ENCODE measurements at regions not wholly inside any gene's neighbourhood (a gene's known extent, or its start where the extent isn't known, plus 50 kb on each side); places are given as distances from the start of the nearest gene placed in this dataset.

DNA sequence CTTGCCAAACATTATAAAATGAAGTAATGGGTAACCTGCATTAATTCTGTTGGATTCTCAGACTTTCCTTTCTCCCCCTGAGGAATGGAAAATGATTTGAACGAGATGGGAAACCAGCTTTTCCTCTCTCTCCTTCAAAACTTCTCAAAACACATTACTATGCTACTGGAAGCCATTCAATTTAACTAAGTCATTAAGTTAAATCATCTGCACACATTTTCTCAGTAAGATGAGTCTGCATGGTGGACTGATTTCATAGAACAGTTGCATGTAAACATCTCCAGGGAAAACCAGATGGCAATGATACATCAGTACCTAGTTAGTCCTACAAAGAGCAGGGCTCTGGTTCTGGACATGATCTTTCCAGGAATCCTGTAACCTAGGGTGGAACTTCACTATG lies 59.9 kb downstream of the BMP4 start:
- DNase-seq = peak; percentile 62

DNA sequence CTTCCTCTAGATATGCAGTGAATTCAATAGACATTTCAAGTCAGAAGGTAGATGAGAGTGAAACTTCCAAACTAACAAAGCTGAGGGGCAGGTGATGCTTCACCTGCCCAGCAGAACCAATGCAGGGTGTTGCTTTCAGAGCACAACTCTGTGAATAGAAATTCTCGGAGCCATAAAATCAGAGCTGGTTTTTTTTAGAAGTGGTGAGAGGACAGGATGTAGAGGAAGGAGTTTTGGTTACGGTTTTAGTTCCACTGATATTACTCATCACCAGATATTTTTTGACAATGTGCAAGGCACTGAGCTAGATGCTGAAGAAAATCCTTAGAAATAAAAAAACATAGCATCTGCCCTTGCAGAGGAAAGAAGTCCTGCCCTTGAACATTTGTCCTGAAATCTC lies 62.2 kb downstream of the BMP4 start:
- DNase-seq = peak; percentile 84

DNA sequence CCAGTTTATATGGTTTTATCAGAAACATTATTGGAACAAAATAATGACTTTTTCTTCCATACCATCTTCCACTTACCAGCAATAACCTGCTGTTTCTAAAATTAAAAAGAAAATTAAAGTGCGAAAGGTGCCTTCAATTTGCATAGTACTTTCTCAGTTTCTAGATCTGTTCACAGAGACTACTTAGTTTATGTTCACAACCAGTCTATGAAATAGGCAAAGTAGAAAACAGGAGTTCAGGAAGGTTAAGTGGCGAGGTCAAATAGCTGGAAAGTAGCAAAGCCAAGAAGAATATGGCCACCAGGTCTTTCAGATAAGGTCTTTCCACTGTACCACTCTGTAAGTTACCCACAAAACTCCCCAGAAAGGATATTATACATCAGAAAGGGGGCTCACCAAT lies 63.3 kb downstream of the BMP4 start:
- no peak for DNase-seq

DNA sequence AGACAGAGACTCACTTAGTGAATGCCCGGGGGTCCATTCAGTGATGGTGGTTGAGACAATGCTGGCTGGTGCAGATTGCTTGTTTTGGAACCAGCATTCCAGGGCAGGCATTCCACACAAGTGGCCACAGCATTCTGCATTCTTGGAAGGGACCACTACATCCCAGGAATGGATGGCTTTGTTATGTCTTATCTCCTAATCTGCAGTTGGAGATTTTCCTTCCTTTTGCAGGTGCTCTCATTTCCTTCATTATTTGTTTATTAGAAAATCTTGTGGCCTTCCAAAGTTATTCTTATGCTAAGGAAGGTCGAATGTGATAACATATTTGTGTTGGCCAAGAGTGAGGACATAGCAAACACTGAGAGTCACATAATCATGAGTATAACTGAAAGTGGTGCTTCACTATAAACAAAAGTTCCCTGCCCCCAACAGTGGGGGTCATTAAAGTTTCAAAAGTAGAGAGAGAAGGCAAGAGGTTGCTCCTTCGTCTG lies 66.0 kb downstream of the BMP4 start:
- no peak for DNase-seq

DNA sequence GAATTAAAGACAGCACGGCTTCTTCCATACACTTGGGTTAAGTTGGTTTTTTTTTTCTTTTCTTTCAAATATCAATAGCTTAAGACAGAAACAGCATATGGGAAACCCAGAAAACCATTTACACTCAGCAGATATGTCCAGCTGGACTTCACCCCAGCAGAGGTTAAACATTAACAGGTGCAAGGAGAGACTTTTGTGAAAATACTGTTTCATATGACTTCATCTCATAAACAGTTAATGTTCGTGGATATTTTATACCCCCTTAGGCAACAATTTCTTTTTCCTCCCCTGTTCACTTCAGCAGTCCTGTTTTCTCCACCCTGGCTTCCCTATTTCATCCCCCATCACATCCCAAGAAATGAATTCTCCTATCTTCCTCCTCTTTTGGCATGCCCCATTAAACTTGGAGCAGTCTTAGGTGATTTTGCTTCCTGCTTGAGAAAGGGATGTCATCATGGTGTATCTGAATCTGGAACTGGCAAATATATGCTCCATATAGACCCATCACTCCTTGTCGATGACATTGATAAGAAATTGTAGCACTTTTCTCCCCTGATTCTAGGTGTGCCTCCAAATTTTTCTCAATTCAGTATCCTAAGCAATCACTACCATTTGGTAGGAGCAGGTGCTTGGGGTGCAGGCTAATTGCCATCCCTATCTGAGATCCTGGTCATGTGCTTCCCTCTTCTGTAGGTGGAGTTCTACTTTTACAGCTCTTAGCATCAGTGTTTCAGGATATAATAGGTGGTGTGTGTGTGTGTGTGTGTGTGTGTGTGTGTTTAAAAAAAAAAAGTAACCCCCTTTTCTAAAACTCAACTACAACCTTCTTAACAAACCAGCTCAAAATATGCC lies 67.9 kb downstream of the BMP4 start:
- DNase-seq = no peak

DNA sequence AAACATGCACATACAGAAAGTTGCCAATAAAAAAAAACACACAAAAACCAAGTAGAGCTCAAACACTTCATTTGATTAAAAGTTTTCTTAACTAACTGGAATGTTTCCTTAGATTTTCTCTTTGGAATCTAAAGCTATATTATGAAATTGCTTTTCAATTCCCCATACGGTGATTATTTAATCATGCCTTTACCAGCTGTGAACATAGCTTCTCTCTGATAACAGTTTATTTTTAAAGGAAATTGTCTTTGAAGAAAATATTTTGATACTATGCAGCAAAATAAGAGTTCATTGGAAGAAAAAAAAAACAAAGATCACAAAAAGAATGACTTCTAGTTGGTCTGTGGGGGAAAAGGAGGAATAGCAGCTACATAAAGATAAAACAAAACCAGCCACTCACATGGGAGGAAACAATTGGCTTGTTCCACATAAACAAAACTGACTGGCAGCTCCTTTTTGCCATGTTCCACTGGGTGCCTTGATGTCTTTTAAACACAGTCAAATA lies 71.4 kb downstream of the BMP4 start:
- DNase-seq = no peak

DNA sequence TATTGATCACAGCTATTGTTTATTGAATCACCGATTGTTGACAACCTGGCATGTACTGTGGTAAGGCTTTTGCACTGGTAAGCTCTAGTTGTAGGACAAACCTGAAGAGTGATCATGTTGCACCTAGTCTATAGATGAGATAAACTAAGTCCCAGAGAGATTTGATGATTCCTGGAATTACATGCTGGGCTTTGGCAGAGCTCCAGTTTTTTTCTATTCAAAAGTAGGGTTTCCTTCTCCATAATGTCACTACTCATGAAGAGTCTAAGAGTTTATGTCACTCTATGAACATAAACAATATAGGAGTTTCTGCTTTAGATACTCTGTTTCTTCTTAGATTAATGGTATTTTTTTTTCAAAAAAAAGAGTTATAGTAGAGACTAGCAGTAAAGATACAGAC lies 72.0 kb downstream of the BMP4 start:
- DNase-seq = no peak

DNA sequence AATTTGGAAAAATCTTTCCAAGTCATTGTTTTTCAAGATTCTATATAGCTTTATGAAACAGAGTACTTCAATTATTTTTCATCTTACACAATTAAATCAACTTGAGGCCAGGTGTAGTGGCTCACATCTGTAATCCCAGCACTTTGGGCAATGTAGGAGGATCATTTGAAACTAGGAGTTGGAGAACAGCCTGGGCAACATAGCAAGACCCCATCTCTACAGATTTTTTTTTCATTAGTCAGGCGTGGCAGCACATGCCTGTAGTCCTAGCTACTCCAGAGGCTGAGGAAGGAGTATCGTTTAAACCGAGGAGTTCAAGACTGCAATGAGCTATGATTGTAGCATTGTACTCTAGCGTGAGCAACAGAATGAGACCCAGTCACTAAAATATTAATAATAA lies 72.9 kb downstream of the BMP4 start:
- DNase-seq = no peak

DNA sequence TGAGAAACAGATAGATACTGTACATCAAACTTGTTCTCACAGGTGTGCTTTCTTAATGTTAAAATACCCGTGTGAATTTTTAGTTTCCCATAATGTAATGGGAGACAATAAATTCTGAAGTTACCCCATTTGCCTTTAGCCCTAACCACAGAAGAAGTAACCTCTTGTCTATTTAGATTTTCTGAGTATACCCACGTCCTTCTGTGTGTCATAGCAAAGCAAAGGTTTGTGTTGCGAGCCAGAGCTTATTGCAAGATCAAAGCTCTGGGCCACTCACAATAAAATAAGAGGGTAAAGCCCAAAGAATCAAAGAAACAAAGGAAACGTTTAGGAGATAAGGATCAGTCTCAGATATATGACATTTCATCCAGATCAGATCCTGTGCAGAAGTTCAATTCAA lies 73.9 kb downstream of the BMP4 start:
- no peak for DNase-seq

DNA sequence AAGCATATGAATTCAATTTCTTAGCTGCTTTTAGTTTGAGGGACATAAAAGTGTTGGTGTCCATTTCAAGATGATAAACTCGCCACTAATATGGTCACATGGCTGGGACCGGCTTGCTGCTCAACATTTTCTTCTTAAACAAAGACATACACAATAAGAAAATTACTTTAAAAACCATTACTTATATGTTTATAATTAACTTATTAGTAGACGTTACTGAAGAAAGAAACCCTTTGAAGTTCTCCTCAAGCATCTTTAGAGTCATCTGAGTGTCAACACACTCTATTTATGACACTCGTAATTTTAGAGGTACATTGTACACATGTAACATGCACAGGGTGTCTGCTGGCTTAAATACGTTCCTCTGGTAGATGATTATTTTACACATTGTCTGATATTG lies 74.7 kb downstream of the BMP4 start:
- DNase-seq = no peak

DNA sequence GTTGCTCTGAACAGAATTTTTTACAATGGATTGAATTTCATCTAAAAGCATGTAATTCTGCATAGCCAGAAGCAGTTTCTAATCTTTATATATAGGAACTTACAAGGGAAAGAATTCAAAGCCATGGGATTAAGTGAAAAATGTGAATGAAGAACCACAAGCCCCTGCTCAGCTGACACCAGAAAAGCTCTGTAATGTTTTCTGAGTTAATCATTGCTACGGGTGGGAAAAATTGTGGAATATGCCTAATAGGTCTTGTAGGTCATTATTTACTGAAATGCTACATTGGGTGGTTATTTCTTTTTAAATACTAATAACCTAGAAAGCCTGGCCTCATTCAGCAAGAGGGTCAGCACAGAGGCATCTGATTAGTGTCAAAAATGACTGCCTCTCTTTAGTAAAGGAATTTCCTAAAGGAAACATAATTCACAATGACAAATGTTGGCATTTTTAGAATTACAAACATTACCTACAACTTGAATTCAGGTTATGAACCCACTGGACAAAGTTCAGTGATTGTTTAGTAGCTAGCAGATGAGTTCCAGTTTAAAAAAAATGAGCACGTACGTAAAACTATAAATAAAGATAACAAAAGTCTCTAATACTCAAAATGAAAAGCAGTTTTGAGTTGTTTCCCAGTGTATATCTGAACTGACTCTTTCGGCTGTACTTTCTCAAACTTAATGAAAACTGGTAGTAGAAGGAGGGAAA lies 75.3 kb downstream of the BMP4 start:
- peak; percentile 85 for DNase-seq

DNA sequence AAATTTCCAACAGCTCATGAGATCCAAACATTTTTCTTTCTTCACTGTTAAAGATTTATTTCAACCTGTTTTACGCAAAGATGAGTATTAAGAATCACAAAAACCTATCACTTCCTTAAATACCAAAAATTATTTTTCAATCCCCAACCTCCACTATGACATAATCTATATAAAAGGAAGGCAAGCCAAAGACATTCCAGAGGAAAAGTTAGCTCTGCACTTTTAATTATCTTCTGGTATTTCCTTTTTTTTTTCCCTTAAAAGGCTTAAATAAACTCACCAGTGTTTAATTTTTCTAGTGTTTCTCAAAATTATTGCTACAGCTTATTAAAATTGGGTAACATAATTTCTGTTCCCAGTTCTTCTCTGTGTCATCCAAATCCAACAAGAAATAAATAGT lies 75.9 kb downstream of the BMP4 start:
- DNase-seq = no peak

DNA sequence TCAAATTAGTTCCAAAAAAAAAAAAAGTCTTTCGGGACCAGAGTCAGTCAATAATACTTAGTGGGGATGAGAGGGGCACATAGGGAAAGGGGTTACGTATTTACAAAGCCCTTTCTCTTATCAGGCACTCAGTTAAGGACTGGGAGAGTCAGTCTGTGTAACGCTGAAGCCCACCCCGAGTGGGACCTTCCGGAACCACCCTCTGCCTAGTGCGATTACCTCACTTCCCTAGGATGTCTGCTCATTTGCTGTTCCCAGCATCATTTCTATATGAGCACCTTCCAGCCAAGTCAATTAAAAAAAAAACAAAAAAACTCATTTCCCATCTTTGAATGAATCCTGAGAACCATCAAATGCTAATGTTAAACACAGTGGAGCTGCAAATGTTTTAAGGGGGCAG lies 76.9 kb downstream of the BMP4 start:
- DNase-seq = no peak

DNA sequence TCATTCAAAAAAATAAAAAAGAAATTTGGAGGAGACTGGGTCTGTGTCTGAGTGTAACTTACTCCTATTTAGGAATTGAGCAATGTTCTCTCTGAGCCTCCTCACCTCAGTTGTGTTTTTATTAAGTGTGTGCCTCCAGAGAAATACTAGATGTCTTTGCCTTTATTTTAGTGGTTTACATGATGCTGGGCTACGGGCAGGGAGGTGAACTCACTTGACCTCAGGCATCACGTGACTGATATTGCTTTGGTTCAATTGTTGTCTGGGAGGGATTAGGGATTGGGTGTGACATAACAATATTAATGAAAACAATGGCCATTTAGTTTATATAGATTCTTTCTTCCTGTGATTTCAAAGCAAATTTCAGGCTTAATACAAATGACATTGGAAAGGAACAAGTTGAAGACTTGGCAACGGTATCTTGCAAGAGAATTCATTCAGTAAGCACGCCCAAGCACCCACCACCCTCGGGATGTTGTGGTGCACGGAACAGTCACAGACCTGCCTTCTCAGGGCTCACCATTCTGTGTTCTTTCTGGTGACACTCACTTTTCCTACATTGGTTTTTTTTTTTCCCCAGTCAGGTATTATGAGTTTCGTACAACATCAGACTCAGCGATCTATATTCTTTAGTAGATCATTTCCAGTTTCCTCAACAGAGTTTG lies 77.5 kb downstream of the BMP4 start:
- DNase-seq = no peak

DNA sequence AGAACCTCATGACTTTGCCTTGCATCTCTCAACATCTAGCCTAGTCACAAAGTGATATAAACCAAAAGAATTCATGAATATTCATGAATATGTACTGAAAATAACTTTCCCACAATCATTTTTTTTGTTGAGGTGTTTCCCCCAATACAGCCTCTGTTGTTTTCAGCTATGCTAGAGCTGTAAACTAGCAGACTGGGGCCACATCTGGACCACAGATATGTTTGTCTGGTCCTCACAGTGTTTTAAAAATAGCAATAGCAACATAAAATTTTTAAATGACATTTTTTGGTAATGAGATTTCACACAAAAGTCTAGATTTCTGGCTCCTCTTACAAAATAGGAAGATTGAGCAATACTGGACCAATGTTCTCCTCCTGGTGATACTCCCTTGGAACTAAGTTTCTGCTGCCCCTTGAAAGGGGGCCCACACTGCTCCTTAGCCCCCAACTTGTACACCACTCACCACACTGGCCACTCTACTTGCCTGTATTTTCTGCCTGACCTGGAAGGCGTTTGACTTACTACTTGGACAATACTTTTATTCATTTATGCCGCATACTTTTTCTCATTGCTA lies 81.2 kb downstream of the BMP4 start:
- peak; percentile 62 for DNase-seq

DNA sequence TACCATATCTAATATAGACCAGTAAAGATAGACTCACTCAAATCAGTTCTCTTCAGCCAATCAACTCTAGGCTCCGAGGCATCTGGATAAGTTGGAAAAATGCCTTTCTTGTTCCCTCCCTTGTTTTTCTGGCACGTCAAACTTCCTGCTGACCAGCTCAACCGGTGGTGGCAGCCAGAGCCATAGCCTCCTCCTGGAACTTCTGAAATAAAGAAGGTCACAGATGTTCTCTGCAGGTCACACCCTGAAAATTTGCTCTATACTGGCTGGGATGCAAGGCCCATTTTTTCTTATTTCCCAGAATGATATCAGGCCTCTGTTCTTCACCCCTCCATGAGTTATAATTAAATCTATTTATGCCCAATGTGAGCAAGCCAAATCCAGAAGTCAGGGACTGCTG lies 81.9 kb downstream of the BMP4 start:
- no peak for DNase-seq

DNA sequence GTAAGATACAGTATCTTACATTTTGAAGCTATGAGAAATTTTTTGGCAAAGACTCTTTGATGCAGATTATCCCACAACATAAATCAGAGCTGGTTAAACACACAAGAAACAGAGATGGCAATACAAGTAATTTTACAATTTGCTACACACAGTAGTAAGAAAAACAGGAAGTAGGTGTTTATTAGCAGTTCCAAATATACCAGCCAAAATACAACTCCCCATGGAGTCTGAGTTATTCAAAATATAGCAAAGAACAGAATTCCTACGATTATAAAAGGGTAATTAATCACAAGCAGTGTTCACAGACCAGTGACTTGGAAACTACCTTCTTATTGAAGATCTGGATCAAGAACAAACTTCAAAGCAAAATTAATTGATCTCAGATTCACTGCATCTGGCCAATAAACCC lies 83.9 kb downstream of the BMP4 start:
- peak; percentile 47 for DNase-seq

DNA sequence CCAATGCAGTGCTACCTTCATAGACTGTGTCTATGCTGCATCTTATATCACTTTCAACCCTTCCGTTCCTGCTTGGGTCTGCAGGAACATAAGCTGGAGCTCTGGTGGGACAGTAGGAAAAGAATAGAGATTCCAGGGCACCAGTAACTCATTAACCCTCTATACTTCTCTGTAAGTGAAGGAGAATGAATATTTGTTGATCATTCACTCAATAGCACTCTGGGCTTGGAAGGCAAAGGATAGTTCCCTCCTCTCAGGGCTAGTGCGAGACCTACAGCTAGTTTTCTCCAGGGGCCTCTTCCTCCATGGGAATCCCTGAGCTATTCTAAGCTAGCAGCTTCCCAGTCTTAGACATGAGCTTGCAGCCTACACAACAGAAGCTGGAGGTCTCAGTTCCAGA lies 84.7 kb downstream of the BMP4 start:
- DNase-seq = no peak

DNA sequence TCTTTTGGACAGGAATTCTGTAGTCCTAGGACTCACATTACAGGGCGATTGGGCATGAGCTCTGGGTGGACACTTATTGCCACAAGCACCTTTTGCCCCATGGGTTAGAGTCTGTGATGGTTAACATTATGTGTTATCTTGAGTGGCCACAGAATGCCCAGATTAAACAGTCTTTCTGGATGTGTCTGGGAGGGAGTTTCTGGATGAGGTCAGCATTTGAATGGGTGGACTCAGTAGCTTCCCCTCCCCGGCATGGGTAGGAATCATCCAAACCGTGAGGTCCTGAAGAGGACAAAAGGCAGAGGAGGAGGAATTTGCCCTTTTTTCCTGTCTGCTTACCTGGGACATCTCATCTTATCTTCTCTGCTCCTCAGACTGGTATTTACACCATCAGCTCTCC lies 85.6 kb downstream of the BMP4 start:
- DNase-seq = no peak

DNA sequence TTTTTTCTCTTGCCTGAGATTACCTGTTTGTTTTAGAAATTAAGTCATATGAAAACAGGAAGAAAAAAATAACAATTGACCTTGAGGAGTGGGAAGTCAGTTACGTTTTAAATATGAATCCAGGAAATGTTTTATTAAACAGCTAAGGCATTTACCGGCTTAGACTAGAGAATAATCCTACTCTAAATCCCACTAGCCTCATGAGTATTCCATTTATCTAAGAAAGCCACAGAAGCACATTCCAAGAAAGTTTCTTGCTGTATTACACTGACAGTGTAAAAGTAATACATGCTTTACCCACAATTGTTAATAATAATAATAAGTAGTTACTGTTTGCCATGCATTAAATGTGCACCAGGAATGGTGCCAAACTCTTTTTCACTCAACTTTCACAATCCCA lies 90.9 kb downstream of the BMP4 start:
- DNase-seq = peak; percentile 12

DNA sequence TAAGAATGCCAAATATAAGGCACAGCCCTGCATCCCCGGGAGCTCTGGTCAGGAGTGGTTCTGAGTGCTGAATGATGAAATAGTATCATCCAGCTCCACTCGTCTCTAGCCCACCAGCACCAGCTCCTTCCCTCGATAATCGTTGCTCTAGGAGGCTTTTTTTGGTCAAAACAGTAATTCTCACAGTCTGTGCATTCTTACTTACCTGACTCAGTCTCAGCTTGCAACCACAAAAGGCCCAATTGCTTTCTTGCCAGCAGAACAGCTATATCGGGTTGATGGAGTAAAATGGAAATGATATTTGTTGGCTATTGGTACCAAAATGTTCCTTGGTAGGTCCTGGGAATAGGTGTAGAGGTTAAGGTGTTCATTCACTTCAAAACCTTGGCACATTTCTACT lies 94.8 kb downstream of the BMP4 start:
- DNase-seq = no peak

DNA sequence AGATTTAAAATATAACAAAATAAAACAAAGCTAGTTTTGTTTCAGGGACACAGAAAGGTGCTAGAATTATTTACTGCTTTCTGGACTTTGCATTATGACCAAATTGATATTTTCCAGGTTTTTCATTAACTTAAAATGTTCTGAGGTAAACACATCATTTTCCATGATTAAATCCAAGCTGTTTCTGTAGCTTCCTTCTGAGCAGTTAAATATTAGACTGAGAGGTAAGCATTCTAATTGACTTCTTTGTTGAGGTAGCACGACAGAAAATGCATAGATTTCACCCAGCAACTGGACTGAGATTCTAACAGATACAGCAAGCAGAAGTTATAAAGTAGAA lies 98.3 kb downstream of the BMP4 start:
- DNase-seq = no peak

DNA sequence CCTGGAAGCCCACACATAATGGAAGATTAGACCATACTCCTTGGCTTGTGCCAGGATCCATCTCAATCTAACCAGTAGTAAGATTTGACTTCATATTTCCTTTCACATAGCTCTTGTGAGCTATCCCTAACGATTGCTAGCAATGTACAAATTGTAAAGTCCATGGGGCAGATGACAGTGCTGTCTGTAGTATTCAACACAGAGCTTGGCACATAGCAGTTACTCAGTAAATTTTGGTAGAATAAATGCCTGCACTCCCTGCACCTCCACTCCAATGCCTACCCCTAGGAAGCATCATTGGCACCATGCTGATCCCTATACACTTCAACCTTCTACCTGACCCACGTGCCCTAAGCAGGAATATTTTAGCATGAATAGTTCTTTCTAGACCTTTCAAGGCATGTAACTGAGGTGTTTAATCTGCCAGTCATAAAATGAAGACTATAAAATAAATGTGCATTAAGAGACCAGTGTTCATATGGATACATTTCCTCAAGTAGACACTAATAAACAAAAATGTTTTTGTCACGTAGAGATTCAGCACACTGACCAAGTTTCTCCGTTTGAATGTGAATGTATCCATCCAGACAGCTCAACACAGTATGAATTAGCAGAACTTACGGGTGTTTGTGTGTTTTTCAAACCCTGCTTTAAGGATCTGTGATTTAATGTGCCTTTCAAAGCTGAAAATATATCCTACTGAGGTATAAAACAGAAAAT lies 98.8 kb downstream of the BMP4 start:
- DNase-seq = no peak
